GM18505 (cell line): ENCODE measurements at regions not wholly inside any gene's neighbourhood (a gene's known extent, or its start where the extent isn't known, plus 50 kb on each side); places are given as distances from the start of the nearest gene placed in this dataset.

ENCODE experiments used
- ATAC-seq: cut with Tn5 transposase; IDR thresholded peaks from one replicate; pipeline ENCODE4 v1.9.1; 2021; ENCODE audit not compliant: unreplicated experiment
- POLR2A ChIP-seq: IDR thresholded peaks from 4 replicates; pipeline ENCODE4 v1.6.1; 2011; ENCODE audit warnings: borderline replicate concordance; ENCODE audit not compliant: insufficient read depth, insufficient read length; ENCODE audit errors: extremely low read depth

DNA sequence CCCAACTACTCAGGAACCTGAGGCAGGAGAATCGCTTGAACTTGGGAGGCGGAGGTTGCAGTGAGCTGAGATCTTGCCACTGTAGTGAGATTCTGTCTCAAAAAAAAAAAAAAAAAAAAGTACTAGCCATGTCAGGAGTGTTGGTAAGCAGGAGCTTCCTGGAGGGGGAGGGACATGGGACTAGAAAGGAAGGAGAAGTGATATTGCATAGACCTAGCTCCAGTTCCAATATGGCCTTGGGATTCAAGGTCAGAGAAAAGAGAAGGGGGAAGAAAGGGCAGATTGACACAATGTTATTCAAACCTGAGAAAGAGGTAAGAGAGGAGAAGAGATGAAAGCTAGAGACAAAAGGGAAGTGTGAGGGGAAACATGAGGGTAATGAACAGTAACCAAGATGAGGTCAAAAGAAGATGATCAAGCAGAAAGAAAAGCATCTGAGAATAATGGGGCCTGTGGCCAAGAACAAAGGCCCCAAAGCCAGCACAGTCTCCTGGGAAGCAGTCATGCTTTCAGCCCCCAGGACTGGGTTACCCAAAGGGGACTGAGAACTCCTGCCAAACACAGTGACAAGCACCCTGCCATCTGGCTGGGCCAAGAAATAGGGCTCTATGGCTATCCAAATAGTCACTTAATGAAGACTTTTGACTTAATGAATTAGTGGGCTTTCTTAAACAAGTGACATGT is 51.7 kb upstream of the FTH1 start:
- no peak for ATAC-seq
- no peak for TF ChIP-seq POLR2A

DNA sequence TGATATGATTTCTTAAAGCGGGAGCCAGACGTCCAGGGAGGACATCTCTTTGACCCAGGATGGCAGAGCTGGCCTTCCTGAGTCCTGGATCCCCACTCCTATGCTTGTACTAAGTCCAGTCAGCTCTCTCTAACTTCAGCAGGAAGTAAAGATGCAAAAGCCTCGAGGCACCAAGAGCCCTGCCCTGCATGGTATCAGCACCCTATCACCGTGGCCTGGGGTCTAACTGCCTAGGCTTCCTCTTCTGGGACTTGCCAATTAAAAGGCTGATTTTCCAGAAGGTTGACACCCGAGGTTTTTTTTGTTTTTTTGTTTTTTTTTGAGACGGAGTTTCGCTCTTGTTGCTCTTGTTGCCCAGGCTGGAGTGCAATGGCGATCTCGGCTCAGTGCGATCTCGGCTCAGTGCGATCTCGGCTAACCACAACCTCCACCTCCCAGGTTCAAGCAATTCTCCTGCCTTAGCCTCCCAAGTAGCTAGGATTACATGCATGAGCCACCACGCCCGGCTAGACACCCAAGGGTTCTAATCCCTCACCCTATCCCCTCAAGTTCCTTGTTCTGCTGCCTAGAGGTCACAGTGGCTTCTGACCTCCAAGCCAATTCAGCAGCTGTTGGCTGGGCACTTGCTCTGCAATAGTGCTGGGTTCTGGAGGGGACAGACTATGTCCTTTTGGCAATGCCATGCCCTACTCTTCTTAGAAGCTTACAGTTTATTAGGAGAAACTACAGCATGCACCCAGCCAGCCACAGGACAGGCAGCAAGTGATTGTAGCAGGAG is 50.6 kb upstream of the FTH1 start:
- TF ChIP-seq POLR2A: no peak
- ATAC-seq: no peak
